GM21390 (cell line): ENCODE measurements at regions not wholly inside any gene's neighbourhood (a gene's known extent, or its start where the extent isn't known, plus 50 kb on each side); places are given as distances from the start of the nearest gene placed in this dataset.

Experiments used
- ATAC-seq: cut with Tn5 transposase; IDR thresholded peaks from one replicate; pipeline ENCODE4 v1.9.1; 2021; ENCODE audit not compliant: unreplicated experiment

DNA sequence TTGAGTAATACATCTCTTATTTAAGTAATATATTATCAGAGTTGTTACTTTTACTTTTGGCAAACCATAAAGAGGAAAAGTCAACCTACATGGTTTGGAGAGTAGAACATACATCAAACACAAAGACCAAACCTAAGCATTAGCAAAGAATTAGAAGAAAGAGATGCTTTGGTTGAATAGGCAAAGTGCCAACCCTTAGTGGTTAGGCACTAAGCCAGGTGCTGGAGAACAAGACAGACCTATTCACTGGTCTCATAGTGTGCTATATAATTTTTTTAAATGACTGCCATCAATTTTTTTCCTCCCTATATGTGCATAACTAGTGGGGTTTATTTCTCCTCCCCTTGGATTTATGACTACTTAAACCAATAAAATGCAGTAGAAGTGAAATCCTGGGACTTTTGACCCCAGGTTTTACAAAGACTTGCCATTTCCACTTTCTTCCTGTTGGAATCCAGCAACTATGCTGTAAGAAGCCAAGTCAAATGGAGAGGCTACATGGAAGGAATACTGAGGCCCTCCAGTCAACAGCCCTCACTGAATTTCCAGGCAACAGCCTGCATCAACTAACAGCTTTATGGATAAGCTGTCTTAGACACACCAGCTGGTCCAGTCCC, 69.8 kb upstream of the HAO2 start:
- ATAC-seq: no peak

- no peak for ATAC-seq
Observed at GRCh38 chr1:119302011-119302410, 66.6 kb upstream of the HAO2 start.

- ATAC-seq: no peak
Observed at GRCh38 chr1:119308130-119308700, 60.4 kb upstream of the HAO2 start.

GRCh38 chr1:119308806-119309205, 59.8 kb upstream of the HAO2 start:
- no peak for ATAC-seq

- ATAC-seq: no peak
Observed at GRCh38 chr1:119310301-119310700, 58.3 kb upstream of the HAO2 start.

GRCh38 chr1:119312500-119312899, 56.1 kb upstream of the HAO2 start:
- ATAC-seq: no peak

DNA sequence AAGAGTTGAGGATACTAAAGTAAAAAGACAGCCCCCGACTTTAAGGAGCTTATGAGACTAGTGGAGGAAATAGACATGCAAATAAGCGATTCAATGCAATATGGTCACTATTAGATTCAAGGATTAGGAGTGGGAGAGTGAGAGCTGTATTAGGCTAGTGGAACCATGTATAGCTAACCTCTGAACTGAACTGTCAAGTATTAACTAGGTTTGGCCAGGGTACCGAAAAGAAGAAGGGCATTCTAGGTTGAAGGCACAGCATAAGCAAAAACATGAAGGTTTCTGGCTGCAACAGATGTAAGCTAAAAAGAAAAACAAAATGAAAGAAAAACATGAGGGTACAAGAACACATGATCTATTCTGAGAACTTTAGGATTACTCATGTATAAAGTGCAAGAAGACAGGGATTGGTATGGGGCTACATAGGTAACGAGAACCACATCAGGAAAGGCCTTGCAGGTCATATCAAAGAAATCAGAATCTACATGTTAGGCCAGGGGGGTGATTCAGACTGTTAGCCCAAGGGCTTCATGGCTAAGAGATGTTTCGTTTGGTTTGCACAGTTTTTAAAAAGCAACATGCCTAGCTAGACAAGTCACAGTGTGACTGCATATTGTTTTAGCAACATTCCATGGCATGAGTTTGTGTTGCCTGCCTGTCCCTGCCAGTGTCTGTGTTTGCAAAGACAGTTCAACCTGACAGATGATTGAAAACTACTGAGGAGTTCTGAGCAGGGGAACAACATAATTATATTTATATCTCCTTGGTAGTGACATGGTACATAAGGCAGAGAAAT, 54.4 kb upstream of the HAO2 start:
- no peak for ATAC-seq

DNA sequence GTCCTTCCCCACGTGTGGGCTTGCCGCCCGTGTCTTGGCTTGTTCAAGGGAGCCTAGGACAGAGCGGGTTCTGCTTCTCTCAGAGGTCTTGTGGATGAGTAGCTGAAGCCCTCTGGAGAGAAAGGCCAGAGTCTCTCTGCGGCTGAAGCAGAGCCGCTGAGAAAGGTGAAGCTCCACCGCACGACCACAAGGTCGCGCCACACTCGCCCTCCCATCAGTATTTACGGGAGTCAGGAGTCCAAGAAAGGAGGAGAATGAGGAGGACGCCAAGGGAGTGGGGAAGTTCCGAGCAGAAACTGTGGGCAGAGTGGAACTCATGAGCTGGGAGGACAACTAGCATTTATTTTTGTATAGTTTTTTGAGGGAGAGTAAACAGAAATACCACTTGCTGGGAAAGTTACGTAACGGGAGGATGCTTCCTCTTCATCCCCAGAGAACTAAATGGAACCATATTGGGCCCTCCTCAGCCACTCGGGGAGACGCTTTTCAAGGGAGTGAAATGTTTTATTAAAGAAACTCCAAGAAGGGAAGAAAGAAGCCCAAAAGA, 51.6 kb upstream of the HAO2 start:
- no peak for ATAC-seq

GRCh38 chr1:119318466-119319309, 49.9 kb upstream of the HAO2 start:
- ATAC-seq: peak; percentile 71
